ENCODE measurements at regions not wholly inside any gene's neighbourhood (a gene's known extent, or its start where the extent isn't known, plus 50 kb on each side); places are given as distances from the start of the nearest gene placed in this dataset.

DNA sequence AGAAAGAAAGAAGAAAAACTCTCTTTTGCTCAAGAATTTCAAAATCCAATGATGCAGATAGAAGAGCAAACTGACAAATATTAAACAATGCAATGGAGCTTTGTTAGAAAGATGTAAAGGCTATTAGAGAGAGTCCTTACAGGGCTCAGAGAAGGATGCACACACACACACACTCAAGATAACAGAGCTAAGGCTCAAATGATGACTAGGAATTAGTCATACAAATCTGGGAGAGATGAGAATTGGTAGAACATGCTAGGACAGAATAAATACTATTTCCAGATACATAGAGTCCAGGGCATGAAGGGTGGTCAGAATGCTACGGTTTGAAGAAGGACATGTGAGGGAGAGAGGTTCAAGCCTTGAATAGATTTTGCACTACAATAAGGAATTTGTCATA lies 650.1 kb upstream of the MDGA2 start:
- TF ChIP-seq ZNF274 (IDR thresholded peaks at IDR 0.05; ENCODE audit: low read depth, low read length) = no peak
- TF ChIP-seq YY1 (IDR thresholded peaks at IDR 0.05; ENCODE audit: insufficient read depth, insufficient read length) = no peak
- TF ChIP-seq SUZ12 (IDR thresholded peaks at IDR 0.05; ENCODE audit: extremely low read depth, insufficient read depth, insufficient read length) = no peak
